AG04450 (cell line): ENCODE measurements at regions not wholly inside any gene's neighbourhood (a gene's known extent, or its start where the extent isn't known, plus 50 kb on each side); places are given as distances from the start of the nearest gene placed in this dataset.
"Not testable (repeated sequence)": the region's sequence is repeated elsewhere in the genome, so short reads cannot be mapped to it uniquely, and the experiment has no call there.

Source experiments
- CTCF ChIA-PET: fragments of 300-600, 350-600 bp; formaldehyde crosslinking; extraction: SDS; loops from one replicate; lab custom pipeline; 2022; ENCODE audit warnings: antibody characterized with exemption, inconsistent platforms; lab: Charles Lee
- POLR2A ChIA-PET: fragments of 350-600 bp; formaldehyde crosslinking; extraction: SDS; loops from one replicate; lab custom pipeline; 2021; ENCODE audit warnings: antibody characterized with exemption, inconsistent platforms; lab: Yijun Ruan, JAX
- DNase-seq: peaks from one replicate; pipeline ENCODE4 v3.0.0-alpha.2; 2011; ENCODE audit warnings: low read depth, low spot score
- H3K27ac ChIP-seq: one replicate; pipeline ENCODE4 v1.5.1; 2012; ENCODE audit warnings: low read depth, low read length, control low read depth
- H3K27me3 ChIP-seq: one replicate; pipeline ENCODE4 v1.6.0; 2012; ENCODE audit warnings: low read length; ENCODE audit not compliant: control insufficient read depth, insufficient read depth
- H3K4me3 ChIP-seq: 2 replicates; pipeline ENCODE4 v1.5.1; 2011; ENCODE audit warnings: mild to moderate bottlenecking, low read depth, low read length, control low read depth
- H3K9me3 ChIP-seq: 2 replicates; pipeline ENCODE4 v1.5.1; 2012; ENCODE audit warnings: low read length; ENCODE audit not compliant: control insufficient read depth, insufficient read depth
- TF ChIP-seq, protein P1 (sequence below): IDR thresholded peaks from 2 replicates; pipeline ENCODE4 v1.5.1; 2011; ENCODE audit warnings: low read depth, low read length, control low read depth, inconsistent platforms

DNA sequence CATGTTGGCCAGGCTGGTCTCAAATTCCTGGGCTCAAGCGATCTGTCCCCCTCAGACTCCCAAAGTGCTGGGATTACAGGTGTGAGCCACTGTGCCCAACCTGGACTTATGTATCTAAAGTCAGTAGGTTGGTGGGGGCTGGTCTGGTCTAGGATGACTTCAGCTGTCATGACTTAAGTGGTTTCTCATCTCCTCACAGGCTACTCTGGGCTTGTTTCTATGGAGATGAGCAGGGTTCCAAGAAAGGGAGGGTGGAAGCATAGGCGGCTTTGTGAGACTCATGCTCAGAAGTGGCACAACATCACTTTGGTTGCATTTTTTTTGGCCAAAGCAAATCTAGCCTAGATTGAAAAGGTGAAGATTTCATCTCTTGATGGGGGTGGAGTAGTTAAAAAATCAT lies 115.9 kb upstream of the IVNS1ABP start:
- POLR2A ChIA-PET, result no interaction called here
- CTCF ChIA-PET, result no interaction called here
- no peak overlapping the region for H3K27ac ChIP-seq
- H3K9me3 ChIP-seq, result no peaks in the 10 kb centered on the region
- no peak overlapping the region for H3K4me3 ChIP-seq
- H3K27me3 ChIP-seq, result peaks cover 3% of the 10 kb centered on the region
- TF ChIP-seq, protein P1, sequence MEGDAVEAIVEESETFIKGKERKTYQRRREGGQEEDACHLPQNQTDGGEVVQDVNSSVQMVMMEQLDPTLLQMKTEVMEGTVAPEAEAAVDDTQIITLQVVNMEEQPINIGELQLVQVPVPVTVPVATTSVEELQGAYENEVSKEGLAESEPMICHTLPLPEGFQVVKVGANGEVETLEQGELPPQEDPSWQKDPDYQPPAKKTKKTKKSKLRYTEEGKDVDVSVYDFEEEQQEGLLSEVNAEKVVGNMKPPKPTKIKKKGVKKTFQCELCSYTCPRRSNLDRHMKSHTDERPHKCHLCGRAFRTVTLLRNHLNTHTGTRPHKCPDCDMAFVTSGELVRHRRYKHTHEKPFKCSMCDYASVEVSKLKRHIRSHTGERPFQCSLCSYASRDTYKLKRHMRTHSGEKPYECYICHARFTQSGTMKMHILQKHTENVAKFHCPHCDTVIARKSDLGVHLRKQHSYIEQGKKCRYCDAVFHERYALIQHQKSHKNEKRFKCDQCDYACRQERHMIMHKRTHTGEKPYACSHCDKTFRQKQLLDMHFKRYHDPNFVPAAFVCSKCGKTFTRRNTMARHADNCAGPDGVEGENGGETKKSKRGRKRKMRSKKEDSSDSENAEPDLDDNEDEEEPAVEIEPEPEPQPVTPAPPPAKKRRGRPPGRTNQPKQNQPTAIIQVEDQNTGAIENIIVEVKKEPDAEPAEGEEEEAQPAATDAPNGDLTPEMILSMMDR, result no peak
- no peak for DNase-seq

DNA sequence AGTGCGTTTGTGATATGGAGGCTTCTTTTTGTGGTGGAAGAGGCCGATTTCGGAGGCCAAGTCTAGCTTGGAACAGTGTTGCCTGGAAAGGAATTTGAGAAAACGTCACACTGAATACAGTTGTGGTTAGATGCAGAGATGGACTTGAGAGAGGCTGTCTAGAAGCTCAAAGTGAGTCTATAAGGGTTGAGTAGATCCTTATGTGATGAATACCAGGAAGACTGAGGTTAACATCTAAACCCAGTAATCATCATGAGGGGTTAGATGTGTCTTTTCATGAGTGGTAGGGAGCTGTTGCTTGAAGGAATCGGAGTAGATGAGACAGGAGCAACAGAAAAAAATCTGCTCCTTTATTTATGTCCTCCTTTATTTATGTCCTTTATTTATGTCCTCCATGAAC lies 114.6 kb upstream of the IVNS1ABP start:
- TF ChIP-seq, protein P1, result no peak
- no peak overlapping the region for H3K27ac ChIP-seq
- CTCF ChIA-PET, result interaction anchor here (0.6 to 1.3 kb wide), 2 partner anchors 100 to 288 kb away, joined by 3 read pairs; no protein-coding TSS in a partner anchor
- DNase-seq, result no peak
- no peaks in the 10 kb centered on the region for H3K9me3 ChIP-seq
- H3K4me3 ChIP-seq, result no peak overlapping the region
- POLR2A ChIA-PET, result no interaction called here
- H3K27me3 ChIP-seq, result peaks cover 6% of the 10 kb centered on the region

DNA sequence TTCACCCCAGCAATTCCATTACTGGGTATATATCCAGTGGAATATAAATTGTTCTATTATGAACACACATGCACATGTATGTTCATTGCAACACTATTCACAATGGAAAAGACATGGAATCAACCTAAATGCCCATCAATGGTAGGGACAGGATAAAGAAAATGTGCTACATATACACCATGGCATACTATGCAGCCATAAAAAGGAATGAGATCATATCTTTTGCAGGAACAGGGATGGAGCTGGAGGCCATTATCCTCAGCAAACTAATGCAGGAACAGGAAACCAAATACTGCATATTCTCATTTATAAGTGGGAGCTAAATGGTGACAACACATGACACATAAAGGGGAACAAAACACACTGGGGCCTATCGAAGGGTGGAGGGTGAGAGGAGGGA lies 112.6 kb upstream of the IVNS1ABP start:
- H3K4me3 ChIP-seq, H3K27ac ChIP-seq, CTCF ChIA-PET, DNase-seq, POLR2A ChIA-PET, H3K9me3 ChIP-seq: not testable (repeated sequence)
- peaks cover 10% of the 10 kb centered on the region for H3K27me3 ChIP-seq

DNA sequence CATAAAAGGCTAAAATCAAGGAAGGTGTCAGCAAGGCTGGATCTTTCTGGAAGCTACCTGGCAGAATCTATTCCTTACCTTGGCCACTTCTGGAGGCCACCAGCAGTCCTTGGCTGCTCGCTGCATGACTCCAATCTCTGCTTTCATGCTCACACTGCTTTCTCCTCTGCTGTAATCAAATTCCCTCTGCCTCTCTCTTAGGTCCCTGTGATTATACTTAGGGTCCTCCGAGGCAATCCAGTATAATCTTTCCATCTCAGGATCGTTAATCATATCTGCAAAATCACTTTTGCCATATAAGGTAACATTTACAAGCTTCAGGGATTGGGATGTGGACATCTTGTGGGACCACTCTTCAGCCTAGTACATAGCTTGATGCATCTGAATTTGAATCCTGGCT lies 110.7 kb upstream of the IVNS1ABP start:
- DNase-seq, result no peak
- CTCF ChIA-PET, result no interaction called here
- TF ChIP-seq, protein P1, result no peak
- H3K4me3 ChIP-seq, result no peak overlapping the region
- no peaks in the 10 kb centered on the region for H3K9me3 ChIP-seq
- POLR2A ChIA-PET, result no interaction called here
- H3K27me3 ChIP-seq, result peaks cover 13% of the 10 kb centered on the region
- no peak overlapping the region for H3K27ac ChIP-seq

DNA sequence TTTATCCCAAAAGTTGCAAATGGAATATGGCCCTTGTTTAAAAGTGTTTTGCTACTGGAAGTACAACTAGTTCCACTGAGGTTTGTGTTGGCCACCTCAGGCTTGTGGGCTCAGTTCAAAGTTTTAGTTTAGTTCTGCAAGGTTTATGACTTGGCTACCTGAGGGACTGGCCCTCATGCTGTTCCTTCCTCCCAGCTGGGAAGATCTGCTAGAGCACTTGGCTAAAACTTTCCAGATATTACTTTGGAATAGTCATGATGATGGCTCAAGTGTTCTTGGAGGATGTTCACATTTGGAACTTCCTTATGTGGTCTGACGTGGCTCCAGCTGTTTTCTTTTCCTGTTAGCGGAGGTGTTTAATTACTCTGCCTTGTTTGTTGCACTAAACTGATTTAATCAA lies 110.2 kb upstream of the IVNS1ABP start:
- DNase-seq, result no peak
- POLR2A ChIA-PET, result no interaction called here
- TF ChIP-seq, protein P1, result no peak
- no peak overlapping the region for H3K27ac ChIP-seq
- peaks cover 13% of the 10 kb centered on the region for H3K27me3 ChIP-seq
- no peak overlapping the region for H3K4me3 ChIP-seq
- CTCF ChIA-PET, result no interaction called here
- no peaks in the 10 kb centered on the region for H3K9me3 ChIP-seq

DNA sequence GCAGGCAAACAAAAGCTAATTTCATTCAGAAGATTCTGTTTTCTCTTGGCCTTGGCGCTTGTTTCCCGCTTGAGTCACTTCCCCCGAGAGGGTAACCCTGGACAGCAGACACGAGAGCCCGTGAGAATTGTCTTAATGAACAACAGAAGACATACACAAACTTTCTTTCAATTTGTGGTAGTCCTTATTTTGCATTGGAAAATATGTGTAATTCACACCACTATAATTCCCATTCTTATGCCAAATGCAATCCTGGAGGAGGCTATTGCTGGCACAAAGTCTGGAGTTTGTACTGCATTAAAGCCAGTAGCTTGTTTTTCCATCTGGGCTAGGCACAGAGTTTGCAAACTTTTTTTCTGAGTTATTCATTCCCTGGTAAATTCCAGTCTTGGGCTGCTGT lies 109.8 kb upstream of the IVNS1ABP start:
- Histone ChIP-seq H3K27ac (no peak overlapping the region), H3K4me3 (no peak overlapping the region), H3K27me3 (peaks cover 13% of the 10 kb centered on the region), H3K9me3 (no peaks in the 10 kb centered on the region)
- POLR2A ChIA-PET, result no interaction called here
- CTCF ChIA-PET, result no interaction called here
- no peak for DNase-seq
- TF ChIP-seq, protein P1, result no peak
